Islet precursor cell (in vitro differentiated cells): ENCODE measurements at regions not wholly inside any gene's neighbourhood (a gene's known extent, or its start where the extent isn't known, plus 50 kb on each side); places are given as distances from the start of the nearest gene placed in this dataset.
"Not testable (repeated sequence)": the region's sequence is repeated elsewhere in the genome, so short reads cannot be mapped to it uniquely, and the experiment has no call there.

ENCODE experiments used
- DNase-seq: peaks from one replicate; pipeline ENCODE4 v3.0.0-alpha.2; 2018

DNA sequence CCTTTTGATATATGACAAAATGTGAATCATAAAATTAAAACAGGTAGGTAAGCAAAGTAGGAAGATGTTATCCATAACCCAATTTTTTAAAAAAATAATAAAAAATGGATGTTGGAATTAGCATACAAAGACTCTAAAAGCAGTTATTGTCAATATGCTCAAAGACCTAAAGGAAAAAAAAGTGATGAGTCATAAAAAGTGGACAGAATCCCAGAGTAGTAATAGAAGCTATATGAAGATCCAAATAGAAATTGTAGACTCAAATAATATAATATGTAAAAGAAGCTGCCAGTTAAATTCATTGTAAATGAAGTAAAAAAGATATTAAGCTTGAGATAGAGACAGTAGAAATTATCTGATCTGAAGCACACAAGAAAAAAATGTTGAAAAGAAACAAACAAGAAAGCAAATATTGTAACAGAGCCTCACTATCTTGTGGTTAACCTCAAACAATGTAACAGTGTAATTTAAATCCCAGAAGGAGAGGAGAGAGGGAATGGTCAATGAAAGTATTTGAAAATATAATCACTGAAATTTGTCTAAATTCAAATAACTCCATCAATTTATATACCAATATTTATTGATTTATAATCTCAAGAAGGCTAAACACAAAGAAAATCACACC, 773.4 kb upstream of the RAG2 start:
- DNase-seq = no peak

- DNase-seq = no peak
These were observed 772.8 kb upstream of the RAG2 start for GRCh38 chr11:37370817-37371216.

GRCh38 chr11:37364246-37364839, 766.3 kb upstream of the RAG2 start:
- peak; percentile 61 for DNase-seq

DNA sequence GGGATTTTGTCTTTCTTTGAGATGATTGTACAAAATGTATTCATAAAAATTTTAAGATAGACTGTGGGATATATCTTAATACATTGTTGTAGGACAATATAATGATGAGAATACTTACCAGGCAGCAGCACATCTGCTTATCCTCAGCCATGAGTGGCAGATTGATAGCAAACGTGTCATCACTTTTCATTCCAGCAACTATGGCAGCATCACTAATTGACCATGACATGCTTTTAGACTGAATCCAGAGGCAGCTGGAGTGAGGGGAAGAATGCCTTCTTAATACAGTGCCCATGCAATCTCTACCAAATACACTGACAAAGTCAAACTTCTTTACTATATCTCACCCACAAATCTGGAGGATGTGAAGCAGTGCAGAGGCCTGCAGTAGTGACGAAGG, 755.2 kb upstream of the RAG2 start:
- peak; percentile 62 for DNase-seq

DNA sequence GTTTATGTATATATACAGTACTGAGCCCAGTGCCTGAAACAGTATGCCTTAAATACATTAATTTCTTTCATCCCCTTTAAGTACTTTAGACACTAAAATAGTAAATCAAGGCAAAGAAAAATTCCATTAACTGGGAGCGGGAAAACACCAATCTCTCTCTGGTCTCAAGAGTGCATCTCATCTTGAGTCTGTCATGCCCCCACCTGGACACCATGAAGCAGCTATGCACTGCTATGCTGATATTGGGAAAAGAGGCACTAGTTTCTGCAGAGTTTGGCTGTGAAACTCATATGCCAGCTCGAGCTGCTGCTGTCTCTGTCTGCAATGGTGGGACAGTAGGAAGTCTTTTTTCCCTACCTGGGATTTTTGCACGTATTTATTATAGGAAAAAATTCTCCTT, 754.4 kb upstream of the RAG2 start:
- no peak for DNase-seq

DNA sequence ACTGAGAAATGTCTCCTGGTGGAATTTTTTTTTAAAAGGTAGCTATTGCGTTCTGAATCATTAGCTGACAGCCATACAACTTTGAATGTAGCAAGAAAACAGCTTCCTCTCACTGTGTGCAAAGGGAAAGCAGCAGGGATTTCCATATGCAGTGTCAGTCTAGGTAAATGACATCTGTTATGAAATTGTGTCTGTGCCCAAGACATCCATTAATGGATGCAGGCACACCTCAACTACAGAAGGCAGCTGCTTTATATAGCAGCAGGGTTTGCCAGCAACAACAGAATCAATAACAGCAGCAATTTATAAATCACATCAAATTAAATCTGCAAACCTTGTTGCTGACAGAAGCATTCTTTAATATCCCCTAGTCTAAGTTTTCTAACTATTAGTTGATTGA, 745.3 kb upstream of the RAG2 start:
- no peak for DNase-seq

- DNase-seq = no peak
These were observed 738.4 kb upstream of the RAG2 start for GRCh38 chr11:37336401-37336800.

GRCh38 chr11:37333345-37333744, 735.3 kb upstream of the RAG2 start:
- DNase-seq = no peak

DNA sequence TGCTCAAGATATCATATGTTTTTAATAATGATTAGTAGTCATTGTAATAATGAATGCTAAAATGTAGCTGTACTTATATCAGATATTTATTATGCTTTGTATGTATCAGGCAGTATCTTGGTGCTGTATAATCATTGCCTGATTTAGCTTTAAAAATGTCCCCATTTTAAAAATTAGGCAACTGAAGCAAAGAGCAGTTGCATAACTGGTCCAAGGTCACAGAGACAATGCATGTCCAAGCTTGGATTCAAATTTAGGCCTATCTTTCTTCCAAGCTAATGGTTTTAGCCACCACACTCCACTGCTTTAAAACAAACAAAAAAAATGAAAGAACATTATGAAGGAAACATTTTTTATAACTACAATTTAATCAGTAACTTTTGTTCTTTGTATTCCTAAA, 725.8 kb upstream of the RAG2 start:
- DNase-seq = no peak

- no peak for DNase-seq
These were observed 724.5 kb upstream of the RAG2 start for GRCh38 chr11:37322333-37323194.

- no peak for DNase-seq
These were observed 722.9 kb upstream of the RAG2 start for GRCh38 chr11:37320921-37321320.

GRCh38 chr11:37317803-37318202, 719.8 kb upstream of the RAG2 start:
- DNase-seq = no peak

DNA sequence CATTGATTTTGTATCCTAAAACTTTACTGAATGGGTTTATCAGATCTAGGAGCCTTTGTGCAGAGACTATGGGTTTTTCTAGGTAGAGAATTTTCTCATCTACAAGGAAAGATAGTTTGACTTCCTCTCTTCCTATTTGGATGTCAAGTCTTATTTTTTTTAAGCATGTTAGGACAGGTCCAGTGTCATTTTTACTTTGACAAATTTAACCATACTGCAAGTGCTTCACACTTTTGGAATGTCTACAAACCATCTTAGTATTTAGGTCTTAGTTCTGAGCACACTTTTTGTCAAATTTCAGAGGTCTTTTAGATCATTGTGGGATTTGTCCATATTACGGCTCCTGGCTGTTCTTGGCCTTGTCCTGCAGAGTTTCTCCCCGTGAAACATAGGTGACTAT, 715.2 kb upstream of the RAG2 start:
- DNase-seq = no peak

DNA sequence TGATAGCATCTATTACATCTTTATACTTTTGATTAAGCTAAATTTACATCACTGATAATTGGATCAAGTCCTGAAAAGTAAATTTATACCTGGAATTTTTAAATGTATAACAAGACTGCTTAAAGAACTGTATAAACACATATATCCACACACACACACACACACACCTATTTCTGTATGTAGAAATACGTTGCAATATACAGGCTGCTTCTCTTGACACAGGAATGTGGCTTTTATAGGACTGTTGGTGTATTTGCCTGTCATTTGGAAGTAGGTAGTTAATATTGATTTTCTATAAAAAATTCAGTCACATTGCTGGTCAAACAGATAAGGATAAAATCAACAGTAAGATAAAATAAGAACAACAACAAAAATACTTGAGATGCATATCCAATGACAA, 708.5 kb upstream of the RAG2 start:
- DNase-seq = no peak

DNA sequence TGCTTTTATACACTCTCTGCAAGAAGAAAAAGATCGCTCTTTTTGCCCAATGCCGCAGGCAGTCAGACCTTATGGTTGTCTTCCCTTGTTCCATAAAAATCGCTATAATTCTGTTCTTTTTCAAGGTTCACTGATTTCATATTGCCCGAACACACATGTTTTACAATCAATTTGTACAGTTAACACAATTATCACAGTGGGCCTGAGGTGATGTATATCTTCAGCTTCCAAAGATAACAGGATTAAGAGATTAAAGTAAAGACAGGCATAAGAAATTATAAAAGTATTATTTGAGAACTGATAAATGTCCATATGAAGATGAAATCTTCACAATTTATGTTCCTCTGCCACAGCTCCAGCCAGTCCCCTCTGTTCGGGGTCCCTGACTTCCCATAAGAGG, 703.4 kb upstream of the RAG2 start:
- not testable (repeated sequence) for DNase-seq

DNA sequence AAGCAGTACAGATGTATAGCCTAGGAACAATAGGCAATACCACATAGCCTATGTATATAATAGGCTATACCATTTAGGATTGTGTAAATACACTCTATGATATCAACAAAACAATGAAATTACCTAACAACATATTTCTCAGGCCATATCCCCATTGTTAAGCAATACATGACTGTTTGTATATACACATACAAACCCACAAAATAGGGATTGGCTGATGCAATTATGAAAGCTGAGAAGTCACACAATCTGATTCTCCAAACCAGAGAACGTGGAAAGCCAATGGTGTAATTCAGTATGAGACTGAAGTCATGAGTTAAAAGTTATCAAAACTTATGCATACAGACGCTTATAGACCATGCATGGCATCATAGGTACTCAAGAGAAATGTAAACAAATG, 700.1 kb upstream of the RAG2 start:
- DNase-seq = no peak

GRCh38 chr11:37286890-37287289, 688.9 kb upstream of the RAG2 start:
- DNase-seq = no peak

DNA sequence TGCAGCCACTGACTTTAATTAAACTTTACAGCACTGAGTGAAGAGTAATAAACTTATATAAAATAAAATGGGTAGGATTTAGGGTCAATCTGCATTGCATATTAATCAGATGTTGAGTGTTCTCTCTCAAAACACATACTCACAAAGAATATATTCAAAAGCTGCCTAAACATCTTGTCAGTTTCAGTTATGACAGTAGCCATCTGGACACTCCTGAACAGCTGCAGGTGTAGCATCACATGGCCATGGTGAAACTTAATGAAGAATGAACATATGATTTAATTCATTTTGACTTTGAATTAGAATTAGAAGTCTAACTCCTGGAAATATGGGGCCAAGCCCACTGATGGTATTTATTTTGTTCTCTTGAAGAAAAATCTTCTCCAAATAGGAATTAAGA, 684.3 kb upstream of the RAG2 start:
- DNase-seq = no peak

- DNase-seq = no peak
These were observed 682.2 kb upstream of the RAG2 start for GRCh38 chr11:37280200-37280599.

- no peak for DNase-seq
These were observed 679.9 kb upstream of the RAG2 start for GRCh38 chr11:37277896-37278465.

DNA sequence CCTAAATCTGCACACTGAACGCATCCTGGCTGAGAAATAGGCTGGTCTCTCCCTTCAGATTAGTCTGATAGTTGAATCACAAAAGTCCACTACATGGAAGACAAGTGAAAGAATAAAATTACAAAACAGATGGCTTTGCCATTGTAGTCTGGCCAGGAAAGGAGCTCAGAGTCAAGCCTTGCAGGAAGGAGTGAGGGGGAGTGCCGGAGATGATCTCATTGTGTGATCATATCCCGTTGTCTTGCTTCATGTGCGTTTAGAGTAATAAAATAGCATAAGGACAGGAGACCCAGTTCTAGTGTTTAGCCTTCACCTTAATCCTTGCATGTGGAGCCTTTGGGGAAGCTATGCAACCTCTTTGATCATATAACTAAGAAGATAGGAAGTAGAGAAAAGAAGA, 666.7 kb upstream of the RAG2 start:
- no peak for DNase-seq

- no peak for DNase-seq
These were observed 666.0 kb upstream of the RAG2 start for GRCh38 chr11:37264060-37264459.

DNA sequence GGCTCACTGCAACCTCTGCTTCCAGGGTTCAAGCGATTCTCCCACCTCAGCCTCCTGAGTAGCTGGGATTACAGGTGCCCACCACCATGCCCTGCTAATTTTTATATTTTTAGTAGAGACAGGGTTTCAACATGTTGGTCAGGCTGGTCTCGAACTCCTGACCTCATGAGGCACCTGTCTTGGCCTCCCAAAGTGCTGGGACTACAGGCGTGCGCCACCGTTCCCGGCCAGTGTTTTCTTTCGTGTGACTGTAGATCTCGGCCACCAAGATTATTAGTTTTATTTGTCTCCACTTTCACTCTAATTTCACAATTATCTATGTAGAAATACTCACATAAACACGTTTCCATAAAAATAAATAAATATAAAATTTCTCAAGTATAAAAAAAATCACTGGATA, 665.4 kb upstream of the RAG2 start:
- not testable (repeated sequence) for DNase-seq

- DNase-seq = no peak
These were observed 661.7 kb upstream of the RAG2 start for GRCh38 chr11:37259734-37260133.
